OCI-LY3 (cell line): ENCODE measurements at regions not wholly inside any gene's neighbourhood (a gene's known extent, or its start where the extent isn't known, plus 50 kb on each side); places are given as distances from the start of the nearest gene placed in this dataset.

Source experiments
- H2AFZ ChIP-seq: fragments of 200-600, 300-600 bp; shearing (Covaris generic); 2 replicates; pipeline ENCODE4 v1.6.0; 2014; ENCODE audit warnings: antibody characterized with exemption, low read depth, low read length
- H3K27ac ChIP-seq: fragments of 200-600, 300-600 bp; sonication (generic); 2 replicates; pipeline ENCODE4 v1.5.1; 2014; ENCODE audit warnings: mild to moderate bottlenecking, low read length, moderate library complexity, mixed read lengths
- H3K27me3 ChIP-seq: fragments of 200-600, 300-600 bp; sonication (generic); 2 replicates; pipeline ENCODE4 v1.6.1; 2014; ENCODE audit warnings: low read depth, low read length, mixed read lengths
- H3K36me3 ChIP-seq: fragments of 200-600, 300-600 bp; sonication (generic); replicated peaks from 2 replicates; pipeline ENCODE3; 2014; ENCODE audit warnings: low read depth, low read length, mixed read lengths
- H3K4me1 ChIP-seq: fragments of 300-600, 200-600 bp; sonication (generic); 2 replicates; pipeline ENCODE4 v1.6.1; 2014; ENCODE audit warnings: low read length, mixed read lengths
- H3K4me2 ChIP-seq: fragments of 200-600, 300-600 bp; sonication (generic); 2 replicates; pipeline ENCODE4 v1.6.1; 2014; ENCODE audit warnings: low read length, mixed read lengths
- H3K4me3 ChIP-seq: fragments of 300-600, 200-600 bp; sonication (generic); 2 replicates; pipeline ENCODE4 v1.5.1; 2014; ENCODE audit warnings: antibody characterized with exemption, mild to moderate bottlenecking, low read length, moderate library complexity
- H3K79me2 ChIP-seq: fragments of 300-600, 200-600 bp; shearing (Covaris generic); 2 replicates; pipeline ENCODE4 v1.6.1; 2014; ENCODE audit warnings: mild to moderate bottlenecking, low read length, mixed read lengths
- H3K9ac ChIP-seq: fragments of 300-600, 200-600 bp; shearing (Covaris generic); 2 replicates; pipeline ENCODE4 v1.6.0; 2014; ENCODE audit warnings: mild to moderate bottlenecking, low read length, moderate library complexity
- H3K9me3 ChIP-seq: fragments of 200-600, 300-600 bp; shearing (Covaris generic); 2 replicates; pipeline ENCODE4 v1.6.1; 2014; ENCODE audit warnings: low read length, mixed read lengths; ENCODE audit not compliant: insufficient read depth
- H4K20me1 ChIP-seq: fragments of 200-600, 300-600 bp; sonication (generic); 2 replicates; pipeline ENCODE4 v1.6.1; 2016; ENCODE audit warnings: low read length, mixed read lengths; ENCODE audit not compliant: insufficient read depth
- CTCF ChIP-seq: fragments of 200-600, 300-600 bp; sonication (generic); IDR thresholded peaks from 2 replicates; pipeline ENCODE4 v1.5.1; 2014; ENCODE audit warnings: antibody characterized with exemption, low read length, low read depth
- EZH2phosphoT487 ChIP-seq: fragments of 200-600 bp; shearing (Covaris generic); IDR thresholded peaks from 2 replicates; pipeline ENCODE4 v1.6.1; 2018; ENCODE audit warnings: antibody characterized with exemption, mixed run types, low read depth

GRCh38 chr14:41055589-41055988, 551.1 kb upstream of the LRFN5 start:
- Histone ChIP-seq H3K9ac (no peak overlapping the region), H3K4me2 (no peak overlapping the region), H3K4me3 (no peak overlapping the region), H3K79me2 (no peaks in the 10 kb centered on the region), H3K36me3 (no peaks in the 10 kb centered on the region), H3K27ac (no peak overlapping the region), H3K27me3 (no peaks in the 10 kb centered on the region), H2AFZ (no peak overlapping the region), H3K4me1 (no peaks in the 10 kb centered on the region), H4K20me1 (no peaks in the 10 kb centered on the region), H3K9me3 (no peaks in the 10 kb centered on the region)
- TF ChIP-seq EZH2phosphoT487 = no peak
- TF ChIP-seq CTCF = no peak

- no peaks in the 10 kb centered on the region for H3K4me1 ChIP-seq
- TF ChIP-seq CTCF (no peak), EZH2phosphoT487 (no peak)
- H3K27me3 ChIP-seq = no peaks in the 10 kb centered on the region
- H2AFZ ChIP-seq = no peak overlapping the region
- no peaks in the 10 kb centered on the region for H3K36me3 ChIP-seq
- no peak overlapping the region for H3K27ac ChIP-seq
- no peaks in the 10 kb centered on the region for H3K79me2 ChIP-seq
- H3K4me2 ChIP-seq = no peak overlapping the region
- no peak overlapping the region for H3K9ac ChIP-seq
- no peak overlapping the region for H3K4me3 ChIP-seq
- no peaks in the 10 kb centered on the region for H4K20me1 ChIP-seq
- no peaks in the 10 kb centered on the region for H3K9me3 ChIP-seq
These were observed 554.9 kb upstream of the LRFN5 start for GRCh38 chr14:41051801-41052200.

- no peaks in the 10 kb centered on the region for H3K4me1 ChIP-seq
These were observed 558.9 kb upstream of the LRFN5 start for GRCh38 chr14:41047763-41048162.

GRCh38 chr14:41037388-41037787, 569.3 kb upstream of the LRFN5 start:
- Histone ChIP-seq H3K36me3 (no peaks in the 10 kb centered on the region), H3K4me2 (no peak overlapping the region), H3K4me3 (no peak overlapping the region), H3K4me1 (no peaks in the 10 kb centered on the region), H2AFZ (no peak overlapping the region), H4K20me1 (no peaks in the 10 kb centered on the region), H3K9me3 (no peaks in the 10 kb centered on the region), H3K9ac (no peak overlapping the region), H3K27me3 (no peaks in the 10 kb centered on the region), H3K79me2 (no peaks in the 10 kb centered on the region), H3K27ac (no peak overlapping the region)
- no peak for TF ChIP-seq EZH2phosphoT487

More at GRCh38 chr14:41047763-41048162, 558.9 kb upstream of the LRFN5 start:
- Histone ChIP-seq H3K36me3 (no peaks in the 10 kb centered on the region), H3K9ac (no peak overlapping the region), H3K9me3 (no peaks in the 10 kb centered on the region), H3K27me3 (no peaks in the 10 kb centered on the region), H2AFZ (no peak overlapping the region), H3K4me3 (no peak overlapping the region), H3K4me2 (no peak overlapping the region), H4K20me1 (no peaks in the 10 kb centered on the region), H3K79me2 (no peaks in the 10 kb centered on the region), H3K27ac (no peak overlapping the region)
- TF ChIP-seq EZH2phosphoT487 (no peak), CTCF (no peak)

- Histone ChIP-seq H3K4me3 (no peak overlapping the region), H2AFZ (no peak overlapping the region), H3K4me2 (no peak overlapping the region), H4K20me1 (no peaks in the 10 kb centered on the region), H3K4me1 (no peaks in the 10 kb centered on the region), H3K9me3 (no peaks in the 10 kb centered on the region), H3K36me3 (no peaks in the 10 kb centered on the region), H3K27me3 (no peaks in the 10 kb centered on the region), H3K27ac (no peak overlapping the region), H3K79me2 (no peaks in the 10 kb centered on the region), H3K9ac (no peak overlapping the region)
- no peak for TF ChIP-seq CTCF
- TF ChIP-seq EZH2phosphoT487 = no peak
These were observed 571.7 kb upstream of the LRFN5 start for GRCh38 chr14:41034969-41035368.
